SK-N-SH (cell line): ENCODE measurements at regions not wholly inside any gene's neighbourhood (a gene's known extent, or its start where the extent isn't known, plus 50 kb on each side); places are given as distances from the start of the nearest gene placed in this dataset.

Experiments
- CTCF ChIA-PET: fragments of 300-600, 350-600 bp; formaldehyde crosslinking; extraction: SDS; loops from one replicate; lab custom pipeline; 2021; lab: Yijun Ruan, JAX
- POLR2A ChIA-PET: fragments of 350-600 bp; sonication (Branson Sonifier 250); formaldehyde crosslinking; extraction: SDS; loops from one replicate; lab custom pipeline; 2020; ENCODE audit warnings: antibody characterized with exemption, inconsistent platforms; lab: Yijun Ruan, JAX
- DNase-seq: peaks from one replicate; pipeline ENCODE4 v3.0.0; 2012
- H2AFZ ChIP-seq: fragments of 200-600 bp; sonication (generic); 2 replicates; pipeline ENCODE4 v1.8.1; 2016; ENCODE audit warnings: antibody characterized with exemption, mild to moderate bottlenecking, low read depth
- H3F3A ChIP-seq: fragments of 200-600 bp; sonication (generic); replicated peaks from 2 replicates; pipeline ENCODE3; 2016; ENCODE audit warnings: antibody characterized with exemption, mild to moderate bottlenecking; ENCODE audit not compliant: insufficient read depth
- H3K27ac ChIP-seq, 2 experiments: fragments of 200-500 bp in 1 of 2; fragments of 200-600 bp in 1 of 2; sonication (Bioruptor generic) in 1 of 2; sonication (generic), shearing (Covaris generic) in 1 of 2; 2 replicates each; pipeline versions ENCODE4 v1.5.1 to v1.6.1; 2014 to 2016; ENCODE audit warnings: low read depth in 2 of 2, inconsistent platforms in 1 of 2, low read length in 1 of 2, mild to moderate bottlenecking in 1 of 2, mixed read lengths in 1 of 2
- H3K27me3 ChIP-seq: fragments of 200-600 bp; sonication (generic), shearing (Covaris generic); 2 replicates; pipeline ENCODE4 v1.6.1; 2016; ENCODE audit warnings: mixed run types; ENCODE audit not compliant: insufficient read depth
- H3K36me3 ChIP-seq, 2 experiments: fragments of 200-500 bp in 1 of 2; fragments of 200-600 bp in 1 of 2; sonication (Bioruptor generic) in 1 of 2; sonication (generic) in 1 of 2; replicated peaks in 1 of 2; 2 replicates each; pipeline versions ENCODE3 to v1.5.1; 2014 to 2016; ENCODE audit warnings: low read length in 1 of 2, mild to moderate bottlenecking in 1 of 2; ENCODE audit not compliant: insufficient read depth in 2 of 2, control insufficient read depth in 1 of 2
- H3K4me1 ChIP-seq, 2 experiments: fragments of 200-500 bp in 1 of 2; fragments of 200-600 bp in 1 of 2; sonication (Bioruptor generic) in 1 of 2; sonication (generic), shearing (Covaris generic) in 1 of 2; 2 replicates each; pipeline versions ENCODE4 v1.5.1 to v1.6.1; 2014 to 2016; ENCODE audit warnings: low read depth in 1 of 2, low read length in 1 of 2, mixed run types in 1 of 2; ENCODE audit not compliant: insufficient read depth in 2 of 2, control insufficient read depth in 1 of 2
- H3K4me2 ChIP-seq: fragments of 200-600 bp; sonication (generic), shearing (Covaris generic); 2 replicates; pipeline ENCODE4 v1.6.1; 2017; ENCODE audit warnings: mixed run types
- H3K4me3 ChIP-seq, 2 experiments: fragments of 200-500 bp in 1 of 2; fragments of 200-600 bp in 1 of 2; sonication (Bioruptor generic) in 1 of 2; sonication (generic), shearing (Covaris generic) in 1 of 2; 2 replicates each; pipeline versions ENCODE4 v1.5.1 to v1.8.1; 2014 to 2016; ENCODE audit warnings: low read depth in 2 of 2, inconsistent platforms in 1 of 2, low read length in 1 of 2, mild to moderate bottlenecking in 1 of 2, mixed read lengths in 1 of 2, moderate library complexity in 1 of 2
- H3K79me2 ChIP-seq: fragments of 200-600 bp; sonication (generic); 2 replicates; pipeline ENCODE4 v1.8.1; 2017; ENCODE audit warnings: mild to moderate bottlenecking; ENCODE audit not compliant: insufficient read depth
- H3K9ac ChIP-seq: fragments of 200-600 bp; sonication (generic); 2 replicates; pipeline ENCODE4 v1.6.1; 2017; ENCODE audit warnings: mixed run types
- H3K9me2 ChIP-seq: fragments of 200-600 bp; sonication (generic); 2 replicates; pipeline ENCODE4 v1.6.1; 2017; ENCODE audit warnings: mixed run types
- H3K9me3 ChIP-seq: fragments of 200-600 bp; sonication (generic); 2 replicates; pipeline ENCODE4 v1.6.1; 2017; ENCODE audit warnings: mixed run types, mild to moderate bottlenecking, moderate library complexity
- H4K20me1 ChIP-seq: fragments of 200-600 bp; sonication (generic); 2 replicates; pipeline ENCODE4 v1.6.1; 2017; ENCODE audit warnings: mild to moderate bottlenecking, mixed run types; ENCODE audit not compliant: insufficient read depth
- CHD2 ChIP-seq: fragments of 150-350 bp; IDR thresholded peaks from 2 replicates; pipeline ENCODE4 v1.6.1; 2018; ENCODE audit warnings: low read length; ENCODE audit not compliant: partially characterized antibody
- EP300 ChIP-seq, 2 experiments: IDR thresholded peaks; 2 replicates each; pipeline versions ENCODE4 v1.4.0 to v1.6.1; 2012; ENCODE audit warnings: borderline replicate concordance in 1 of 2, low read depth in 1 of 2, low read length in 1 of 2
- EZH2phosphoT487 ChIP-seq: fragments of 200-600 bp; sonication (generic); IDR thresholded peaks from 2 replicates; pipeline ENCODE4 v1.6.1; 2017; ENCODE audit warnings: low read depth, mixed run types, mild to moderate bottlenecking, antibody characterized with exemption, moderate library complexity, borderline replicate concordance
- FOXJ3 ChIP-seq: sonication (generic); formaldehyde crosslinking; IDR thresholded peaks from 2 replicates; pipeline ENCODE4 v1.5.1; 2020; ENCODE audit warnings: mild to moderate bottlenecking, missing genetic modification reagents
- FOXM1 ChIP-seq: IDR thresholded peaks from 2 replicates; pipeline ENCODE4 v1.4.0; 2012; ENCODE audit warnings: low read depth, mild to moderate bottlenecking
- MEF2A ChIP-seq: IDR thresholded peaks from 2 replicates; pipeline ENCODE4 v1.4.0; 2012; ENCODE audit warnings: low read depth, borderline replicate concordance
- NFIC ChIP-seq: IDR thresholded peaks from 2 replicates; pipeline ENCODE4 v1.4.0; 2012; ENCODE audit warnings: borderline replicate concordance
- POLR2AphosphoS5 ChIP-seq: IDR thresholded peaks from 2 replicates; pipeline ENCODE4 v1.6.1; 2012; ENCODE audit warnings: low read depth, low read length
- REST ChIP-seq: IDR thresholded peaks from 2 replicates; pipeline ENCODE4 v1.6.1; 2012; ENCODE audit warnings: mild to moderate bottlenecking, low read depth, low read length, moderate library complexity
- RFX5 ChIP-seq: IDR thresholded peaks from 2 replicates; pipeline ENCODE4 v1.6.1; 2012; ENCODE audit warnings: mild to moderate bottlenecking, improper control_type of control experiment, low read length
- RXRA ChIP-seq: IDR thresholded peaks from 2 replicates; pipeline ENCODE4 v1.4.0; 2012; ENCODE audit warnings: low read depth, mild to moderate bottlenecking, borderline replicate concordance
- SMC3 ChIP-seq: IDR thresholded peaks from 2 replicates; pipeline ENCODE4 v1.6.1; 2012; ENCODE audit warnings: low read depth, low read length, improper control_type of control experiment
- TAF1 ChIP-seq: IDR thresholded peaks from 2 replicates; pipeline ENCODE4 v1.6.1; 2012; ENCODE audit warnings: low read depth, mild to moderate bottlenecking, low read length, moderate library complexity, borderline replicate concordance
- TEAD4 ChIP-seq: IDR thresholded peaks from 2 replicates; pipeline ENCODE4 v1.4.0; 2012; ENCODE audit warnings: mild to moderate bottlenecking, borderline replicate concordance; ENCODE audit not compliant: insufficient read depth
- USF2 ChIP-seq: fragments of 150-350 bp; IDR thresholded peaks from 2 replicates; pipeline ENCODE4 v1.6.1; 2017; ENCODE audit warnings: antibody characterized with exemption, low read length, low read depth, borderline replicate concordance
- YY1 ChIP-seq: IDR thresholded peaks from 2 replicates; pipeline ENCODE4 v1.4.0; 2012; ENCODE audit warnings: low read depth, mild to moderate bottlenecking
- WGBS: methylation state at CpG from one replicate; pipeline ENCODE4 v1.1.6; 2017; ENCODE audit warnings: low lambda C conversion rate; 5-methylcytosine and 5-hydroxymethylcytosine counted together
- TF ChIP-seq, protein P1 (sequence below): IDR thresholded peaks from 2 replicates; pipeline ENCODE4 v1.4.0; 2012; ENCODE audit warnings: low read depth, borderline replicate concordance
- TF ChIP-seq, protein P2 (sequence below): fragments of 200-600 bp; sonication (generic); IDR thresholded peaks from 2 replicates; pipeline ENCODE4 v1.6.1; 2017; ENCODE audit warnings: antibody characterized with exemption, mild to moderate bottlenecking, moderate library complexity

- Histone ChIP-seq H3K9me3 (no peaks in the 10 kb centered on the region), H3K79me2 (no peaks in the 10 kb centered on the region), H3K4me3 (no peak overlapping the region), H3K36me3 (no peaks in the 10 kb centered on the region), H3K4me2 (no peak overlapping the region), H2AFZ (no peak overlapping the region), H3K9me2 (no peaks in the 10 kb centered on the region), H3K27me3 (no peaks in the 10 kb centered on the region), H3K4me1 (peaks cover 0 to 2% of the 10 kb centered on the region in 2 experiments; a peak in 2 of 4 replicates), H3K9ac (no peak overlapping the region), H3K27ac (no peak overlapping the region), H4K20me1 (no peaks in the 10 kb centered on the region), H3F3A (no peaks in the 10 kb centered on the region)
- DNase-seq = no peak
- TF ChIP-seq, protein P1, sequence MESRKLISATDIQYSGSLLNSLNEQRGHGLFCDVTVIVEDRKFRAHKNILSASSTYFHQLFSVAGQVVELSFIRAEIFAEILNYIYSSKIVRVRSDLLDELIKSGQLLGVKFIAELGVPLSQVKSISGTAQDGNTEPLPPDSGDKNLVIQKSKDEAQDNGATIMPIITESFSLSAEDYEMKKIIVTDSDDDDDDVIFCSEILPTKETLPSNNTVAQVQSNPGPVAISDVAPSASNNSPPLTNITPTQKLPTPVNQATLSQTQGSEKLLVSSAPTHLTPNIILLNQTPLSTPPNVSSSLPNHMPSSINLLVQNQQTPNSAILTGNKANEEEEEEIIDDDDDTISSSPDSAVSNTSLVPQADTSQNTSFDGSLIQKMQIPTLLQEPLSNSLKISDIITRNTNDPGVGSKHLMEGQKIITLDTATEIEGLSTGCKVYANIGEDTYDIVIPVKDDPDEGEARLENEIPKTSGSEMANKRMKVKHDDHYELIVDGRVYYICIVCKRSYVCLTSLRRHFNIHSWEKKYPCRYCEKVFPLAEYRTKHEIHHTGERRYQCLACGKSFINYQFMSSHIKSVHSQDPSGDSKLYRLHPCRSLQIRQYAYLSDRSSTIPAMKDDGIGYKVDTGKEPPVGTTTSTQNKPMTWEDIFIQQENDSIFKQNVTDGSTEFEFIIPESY = no peak
- TF ChIP-seq POLR2AphosphoS5 (no peak), MEF2A (no peak), FOXJ3 (no peak), EZH2phosphoT487 (no peak), RXRA (no peak), EP300 (IDR thresholded peaks at IDR 0.05; ENCODE audit: borderline replicate concordance in 1 of 2, low read depth in 1 of 2, low read length in 1 of 2) (no peak), TAF1 (no peak), TEAD4 (no peak), YY1 (no peak), NFIC (no peak), USF2 (no peak), REST (no peak), RFX5 (no peak), FOXM1 (no peak), CHD2 (no peak), SMC3 (no peak)
- TF ChIP-seq, protein P2, sequence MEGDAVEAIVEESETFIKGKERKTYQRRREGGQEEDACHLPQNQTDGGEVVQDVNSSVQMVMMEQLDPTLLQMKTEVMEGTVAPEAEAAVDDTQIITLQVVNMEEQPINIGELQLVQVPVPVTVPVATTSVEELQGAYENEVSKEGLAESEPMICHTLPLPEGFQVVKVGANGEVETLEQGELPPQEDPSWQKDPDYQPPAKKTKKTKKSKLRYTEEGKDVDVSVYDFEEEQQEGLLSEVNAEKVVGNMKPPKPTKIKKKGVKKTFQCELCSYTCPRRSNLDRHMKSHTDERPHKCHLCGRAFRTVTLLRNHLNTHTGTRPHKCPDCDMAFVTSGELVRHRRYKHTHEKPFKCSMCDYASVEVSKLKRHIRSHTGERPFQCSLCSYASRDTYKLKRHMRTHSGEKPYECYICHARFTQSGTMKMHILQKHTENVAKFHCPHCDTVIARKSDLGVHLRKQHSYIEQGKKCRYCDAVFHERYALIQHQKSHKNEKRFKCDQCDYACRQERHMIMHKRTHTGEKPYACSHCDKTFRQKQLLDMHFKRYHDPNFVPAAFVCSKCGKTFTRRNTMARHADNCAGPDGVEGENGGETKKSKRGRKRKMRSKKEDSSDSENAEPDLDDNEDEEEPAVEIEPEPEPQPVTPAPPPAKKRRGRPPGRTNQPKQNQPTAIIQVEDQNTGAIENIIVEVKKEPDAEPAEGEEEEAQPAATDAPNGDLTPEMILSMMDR = no peak
- POLR2A ChIA-PET = no interaction called here
- WGBS = 27% methylated on average over 1 of the region's 1 CpG
- CTCF ChIA-PET = interaction anchor here (1.5 kb wide), 1 partner anchor 10 kb away, joined by 3 read pairs; no protein-coding TSS in a partner anchor
Measured at GRCh38 chr12:118751355-118751754, 230.0 kb upstream of the SRRM4 start.
